ENCODE measurements at regions not wholly inside any gene's neighbourhood (a gene's known extent, or its start where the extent isn't known, plus 50 kb on each side); places are given as distances from the start of the nearest gene placed in this dataset.

GRCh38 chr15:62584301-62585235 is 419.5 kb upstream of the C2CD4B start:
- H3K4me3 ChIP-seq (ENCODE audit: low read depth, low read length): no peak overlapping the region
- H3K27me3 ChIP-seq (ENCODE audit: control insufficient read depth, insufficient read depth, low read length): no peaks in the 10 kb centered on the region
- ChIA-PET POLR2A (no interaction called here), CTCF (interaction anchor here (0.6 to 2.0 kb wide), 3 partner anchors 10 to 62 kb away, joined by 3 to 4 read pairs (median 3); no protein-coding TSS in a partner anchor)
- H3K36me3 ChIP-seq (ENCODE audit: control insufficient read depth, insufficient read depth, low read length): no peaks in the 10 kb centered on the region
- DNase-seq (ENCODE audit: low read depth): no peak
- no peak for TF ChIP-seq CTCF (IDR thresholded peaks at IDR 0.05; ENCODE audit: insufficient read depth, low read depth, low read length)

DNA sequence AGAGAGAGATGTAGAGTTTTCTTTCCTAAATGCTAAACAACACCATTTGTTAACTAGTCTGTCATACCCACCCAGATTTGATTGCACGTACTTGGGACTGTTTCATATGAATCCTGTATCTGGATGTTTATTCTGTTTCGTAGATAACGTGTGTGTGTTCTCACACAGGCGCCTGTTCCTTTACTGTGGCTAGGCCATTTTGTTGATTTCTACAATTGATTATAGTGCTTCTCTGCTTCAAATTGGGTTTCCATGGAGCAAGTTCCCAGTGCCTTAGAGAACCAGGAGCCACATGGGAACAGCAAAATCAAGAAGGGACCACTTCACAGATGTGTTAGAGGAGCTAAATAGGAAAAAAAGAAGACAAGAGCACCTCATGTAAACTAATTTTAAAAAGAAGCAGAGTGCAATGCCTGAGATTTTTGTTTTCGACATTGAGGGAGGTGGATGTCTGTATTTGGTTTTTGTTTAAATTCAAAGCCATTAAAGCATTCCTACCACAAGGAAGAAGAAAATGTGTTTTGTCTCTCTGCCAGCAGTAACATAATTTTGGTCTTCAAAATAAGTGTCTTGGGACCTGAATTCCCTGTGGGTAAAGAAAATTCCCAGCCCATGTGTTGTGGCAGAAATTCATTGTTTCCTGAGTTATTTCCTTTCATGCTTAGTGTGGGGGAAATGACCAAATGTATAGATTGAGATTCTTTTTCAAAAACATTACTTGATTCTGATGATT is 424.0 kb upstream of the C2CD4B start:
- no peaks in the 10 kb centered on the region for H3K27me3 ChIP-seq (ENCODE audit: control insufficient read depth, insufficient read depth, low read length)
- H3K36me3 ChIP-seq (ENCODE audit: control insufficient read depth, insufficient read depth, low read length): no peaks in the 10 kb centered on the region
- ChIA-PET POLR2A (interaction anchor here (0.7 kb wide), 1 partner anchor 69 kb away, joined by 3 read pairs; no protein-coding TSS in a partner anchor), CTCF (no interaction called here)
- 0 out of 2 replicates have a peak, but pooled peaks have one; percentile 15 for TF ChIP-seq CTCF (IDR thresholded peaks at IDR 0.05; ENCODE audit: insufficient read depth, low read depth, low read length)
- DNase-seq (ENCODE audit: low read depth): no peak
- H3K4me3 ChIP-seq (ENCODE audit: low read depth, low read length): no peak overlapping the region

DNA sequence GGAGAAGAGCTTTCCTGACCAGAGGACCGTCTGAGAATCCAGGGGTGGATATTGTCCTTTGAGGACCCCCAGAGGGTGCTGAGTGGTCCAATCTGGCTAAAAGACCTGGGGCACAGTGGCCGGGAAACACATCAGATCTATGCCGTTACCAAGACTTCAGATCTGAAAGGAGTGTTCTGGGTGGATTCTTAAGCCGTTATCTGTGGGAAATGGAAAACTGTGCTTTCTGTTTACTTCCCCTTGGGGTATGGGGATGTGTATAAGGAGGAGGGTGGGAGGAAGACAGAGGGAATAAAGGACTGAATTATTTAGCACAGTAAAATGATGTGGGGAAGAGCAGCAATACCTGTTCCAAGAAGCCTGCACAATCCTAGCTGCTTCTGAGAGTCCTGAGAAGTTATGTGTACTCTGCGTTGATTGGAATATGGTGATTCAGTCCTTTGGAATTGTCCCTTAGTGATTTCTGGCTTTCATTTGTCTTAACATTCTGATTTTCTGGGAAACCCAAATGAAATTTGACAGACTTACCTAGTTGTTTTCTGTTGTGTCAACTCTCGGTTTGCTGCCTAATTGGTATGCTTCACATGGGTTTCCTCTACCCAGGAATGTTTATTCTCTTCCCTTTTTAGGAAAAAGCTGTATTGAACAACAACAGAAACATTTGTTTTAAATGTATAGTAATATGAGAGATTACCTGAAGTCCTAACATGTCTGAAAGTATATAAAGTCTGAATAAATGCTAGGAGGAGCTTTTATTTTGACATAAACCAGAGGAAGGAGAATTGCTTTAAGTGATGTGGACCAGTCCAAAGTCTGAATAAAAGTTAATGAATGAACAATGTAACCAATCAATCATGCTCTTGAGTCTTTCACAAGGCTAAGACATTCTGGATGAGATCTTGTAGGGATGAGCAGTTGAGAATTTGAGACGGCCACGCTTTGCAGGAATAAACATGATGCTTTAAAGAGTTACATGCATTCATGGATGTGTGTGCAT is 427.1 kb upstream of the C2CD4B start:
- no peak for DNase-seq (ENCODE audit: low read depth)
- POLR2A ChIA-PET: no interaction called here
- CTCF ChIA-PET: no interaction called here
- Histone ChIP-seq H3K36me3 (ENCODE audit: control insufficient read depth, insufficient read depth, low read length) (no peaks in the 10 kb centered on the region), H3K4me3 (ENCODE audit: low read depth, low read length) (no peak overlapping the region), H3K27me3 (ENCODE audit: control insufficient read depth, insufficient read depth, low read length) (no peaks in the 10 kb centered on the region)
- TF ChIP-seq CTCF (IDR thresholded peaks at IDR 0.05; ENCODE audit: insufficient read depth, low read depth, low read length): no peak

- ChIA-PET POLR2A (no interaction called here), CTCF (interaction anchor here (1.0 to 1.7 kb wide), 2 partner anchors 17 to 150 kb away, joined by 3 to 4 read pairs; no protein-coding TSS in a partner anchor)
- no peak for DNase-seq (ENCODE audit: low read depth)
- Histone ChIP-seq H3K36me3 (ENCODE audit: control insufficient read depth, insufficient read depth, low read length) (no peaks in the 10 kb centered on the region), H3K27me3 (ENCODE audit: control insufficient read depth, insufficient read depth, low read length) (no peaks in the 10 kb centered on the region), H3K4me3 (ENCODE audit: low read depth, low read length) (no peak overlapping the region)
- TF ChIP-seq CTCF (IDR thresholded peaks at IDR 0.05; ENCODE audit: insufficient read depth, low read depth, low read length): no peak
These were observed 427.8 kb upstream of the C2CD4B start for GRCh38 chr15:62592920-62593319.
